GM12865 (cell line): ENCODE measurements at regions not wholly inside any gene's neighbourhood (a gene's known extent, or its start where the extent isn't known, plus 50 kb on each side); places are given as distances from the start of the nearest gene placed in this dataset.

ENCODE experiments used
- DNase-seq: peaks from one replicate; pipeline ENCODE4 v3.0.0; 2010; ENCODE audit warnings: low read depth
- H3K4me3 ChIP-seq: 2 replicates; pipeline ENCODE4 v1.5.1; 2011; ENCODE audit warnings: mild to moderate bottlenecking, low read depth, low read length, control low read depth
- TF ChIP-seq, protein P1 (sequence below): IDR thresholded peaks from 2 replicates; pipeline ENCODE4 v1.5.1; 2011; ENCODE audit warnings: low read length, control low read depth, low read depth, inconsistent platforms; ENCODE audit not compliant: insufficient read depth; ENCODE audit errors: missing control alignments

GRCh38 chr2:59919579-59919978 lies 633.9 kb downstream of the BCL11A start:
- no peak for DNase-seq
- TF ChIP-seq, protein P1, sequence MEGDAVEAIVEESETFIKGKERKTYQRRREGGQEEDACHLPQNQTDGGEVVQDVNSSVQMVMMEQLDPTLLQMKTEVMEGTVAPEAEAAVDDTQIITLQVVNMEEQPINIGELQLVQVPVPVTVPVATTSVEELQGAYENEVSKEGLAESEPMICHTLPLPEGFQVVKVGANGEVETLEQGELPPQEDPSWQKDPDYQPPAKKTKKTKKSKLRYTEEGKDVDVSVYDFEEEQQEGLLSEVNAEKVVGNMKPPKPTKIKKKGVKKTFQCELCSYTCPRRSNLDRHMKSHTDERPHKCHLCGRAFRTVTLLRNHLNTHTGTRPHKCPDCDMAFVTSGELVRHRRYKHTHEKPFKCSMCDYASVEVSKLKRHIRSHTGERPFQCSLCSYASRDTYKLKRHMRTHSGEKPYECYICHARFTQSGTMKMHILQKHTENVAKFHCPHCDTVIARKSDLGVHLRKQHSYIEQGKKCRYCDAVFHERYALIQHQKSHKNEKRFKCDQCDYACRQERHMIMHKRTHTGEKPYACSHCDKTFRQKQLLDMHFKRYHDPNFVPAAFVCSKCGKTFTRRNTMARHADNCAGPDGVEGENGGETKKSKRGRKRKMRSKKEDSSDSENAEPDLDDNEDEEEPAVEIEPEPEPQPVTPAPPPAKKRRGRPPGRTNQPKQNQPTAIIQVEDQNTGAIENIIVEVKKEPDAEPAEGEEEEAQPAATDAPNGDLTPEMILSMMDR = no peak
- H3K4me3 ChIP-seq = no peak overlapping the region

DNA sequence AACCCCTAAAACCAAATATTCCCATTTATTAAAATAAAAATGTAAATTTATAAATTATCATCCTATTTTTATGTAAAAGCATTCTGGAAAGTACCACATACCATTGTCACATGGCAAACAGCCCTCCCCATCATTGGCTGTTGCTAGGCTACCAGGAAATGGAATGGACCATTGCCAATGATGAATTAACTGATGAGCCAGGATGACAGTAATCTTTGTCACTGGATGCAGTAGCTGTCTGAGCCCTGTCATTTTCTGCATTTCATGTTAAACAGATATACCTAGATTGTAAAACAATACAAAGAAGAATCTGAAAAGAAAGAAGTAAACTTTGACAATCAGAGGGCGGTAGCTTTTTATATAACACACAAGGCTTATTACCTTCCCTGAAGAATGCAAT lies 641.4 kb downstream of the BCL11A start:
- no peak for DNase-seq
- no peak overlapping the region for H3K4me3 ChIP-seq
- TF ChIP-seq, protein P1 = no peak

DNA sequence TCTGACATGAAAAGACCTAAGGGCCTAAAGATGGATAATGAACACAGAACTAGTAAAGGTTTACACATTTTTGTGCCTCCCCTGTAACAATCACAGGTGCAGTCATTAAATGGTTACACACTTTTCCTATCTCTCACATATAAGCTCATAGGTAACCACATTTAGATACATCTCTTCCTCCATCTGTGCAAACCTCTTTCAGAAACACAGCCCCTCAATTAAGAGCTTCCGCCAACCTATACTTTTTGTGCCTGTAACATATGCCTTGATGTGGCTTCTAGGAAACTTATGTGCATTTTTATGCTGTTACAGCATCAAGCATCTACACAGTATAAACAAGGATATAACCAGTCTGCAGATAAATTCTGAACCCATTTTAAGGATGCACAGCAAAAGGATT lies 643.3 kb downstream of the BCL11A start:
- H3K4me3 ChIP-seq = no peak overlapping the region
- TF ChIP-seq, protein P1 = no peak
- DNase-seq = no peak

- TF ChIP-seq, protein P1 = no peak
- H3K4me3 ChIP-seq = no peak overlapping the region
- DNase-seq = no peak
These were observed 644.3 kb downstream of the BCL11A start for GRCh38 chr2:59909147-59909546.

GRCh38 chr2:59905731-59906130 lies 647.7 kb downstream of the BCL11A start:
- TF ChIP-seq, protein P1 = no peak
- peak; percentile 11 for DNase-seq
- no peak overlapping the region for H3K4me3 ChIP-seq

DNA sequence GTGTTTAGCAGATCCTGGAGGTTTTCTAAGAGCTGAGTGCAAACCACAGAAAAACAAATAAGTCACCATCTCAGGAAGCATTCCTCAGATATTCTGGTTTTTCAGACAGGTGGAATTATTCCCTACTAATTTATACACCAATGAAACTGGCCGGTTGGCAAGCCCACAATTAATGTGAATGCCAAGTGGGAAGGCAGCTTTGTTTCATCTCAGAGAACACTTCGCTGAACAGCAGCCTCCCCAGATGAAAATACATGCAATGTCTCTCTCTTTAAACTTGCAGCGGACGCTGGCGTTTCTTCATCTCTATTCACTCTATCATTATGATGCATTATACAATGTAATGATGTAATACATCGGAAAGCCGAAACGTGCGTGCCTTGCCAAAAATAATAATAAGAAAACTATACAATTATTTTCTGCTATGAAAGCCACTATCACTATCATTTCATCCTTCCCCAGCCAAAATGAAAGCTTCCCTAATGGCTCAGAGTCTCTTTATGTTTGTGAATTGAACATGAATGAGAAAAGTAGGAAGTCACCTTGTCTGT lies 649.4 kb downstream of the BCL11A start:
- no peak for DNase-seq
- H3K4me3 ChIP-seq = no peak overlapping the region
- TF ChIP-seq, protein P1 = no peak

DNA sequence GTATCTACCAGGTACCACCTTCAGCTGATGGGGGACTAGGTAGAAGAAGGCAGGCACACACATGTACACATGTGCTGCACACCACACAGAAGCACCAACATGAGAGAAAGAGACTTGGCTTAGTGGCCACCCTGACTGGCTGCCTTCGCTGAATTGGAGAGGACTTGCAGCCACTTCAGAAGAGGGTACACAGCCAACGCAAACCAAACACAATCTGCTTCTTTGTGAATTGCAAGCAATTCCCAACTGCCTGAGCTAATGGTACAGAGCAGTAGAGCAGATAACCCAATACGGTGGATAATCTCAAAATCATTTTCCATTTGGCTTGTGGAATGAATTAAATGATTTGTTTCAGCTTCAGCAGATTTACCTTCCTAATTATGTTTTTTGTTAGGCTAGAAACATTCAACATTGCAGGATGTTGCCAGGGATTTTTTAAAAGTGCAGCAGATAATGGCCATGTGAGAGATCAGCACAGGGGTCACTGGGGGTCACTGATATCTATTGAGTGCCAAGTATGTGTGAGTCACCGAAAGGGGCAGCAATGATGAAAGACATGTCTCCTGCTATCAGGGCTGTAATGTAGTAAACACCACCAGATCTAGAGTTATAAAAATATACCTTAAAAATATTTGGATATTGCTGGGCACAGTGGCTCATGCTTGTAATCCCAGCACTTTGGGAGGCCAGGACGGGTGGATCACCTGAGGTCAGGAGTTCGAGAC lies 652.6 kb downstream of the BCL11A start:
- no peak overlapping the region for H3K4me3 ChIP-seq
- TF ChIP-seq, protein P1 = no peak
- no peak for DNase-seq
